RPMI8226 (cell line): ENCODE measurements at regions not wholly inside any gene's neighbourhood (a gene's known extent, or its start where the extent isn't known, plus 50 kb on each side); places are given as distances from the start of the nearest gene placed in this dataset.
"Not testable (repeated sequence)": the region's sequence is repeated elsewhere in the genome, so short reads cannot be mapped to it uniquely, and the experiment has no call there.

ENCODE experiments used
- DNase-seq: peaks from one replicate; pipeline ENCODE4 v3.0.0-alpha.2; 2015

- no peak for DNase-seq
Measured at GRCh38 chr3:150300388-150300787, 107.7 kb upstream of the TSC22D2 start.

DNA sequence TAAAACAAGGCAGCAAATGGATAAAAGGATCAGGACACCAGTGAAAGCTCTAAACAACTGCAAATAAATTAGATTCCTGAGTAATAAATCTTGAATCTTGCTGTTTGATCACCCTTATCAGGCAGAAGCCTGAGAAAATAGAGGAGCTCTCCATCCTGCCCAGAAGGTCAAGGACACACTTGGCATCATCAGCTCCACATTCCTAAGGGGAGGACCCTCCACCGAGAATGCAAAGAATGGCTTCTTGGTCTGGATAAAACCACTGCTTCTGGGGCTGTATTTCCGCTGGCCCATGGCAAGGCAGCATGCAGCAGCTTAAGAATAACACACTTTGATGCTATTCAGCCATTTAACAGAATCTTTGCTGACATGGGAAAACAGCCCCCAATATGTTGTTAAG lies 108.9 kb upstream of the TSC22D2 start:
- DNase-seq, result no peak

DNA sequence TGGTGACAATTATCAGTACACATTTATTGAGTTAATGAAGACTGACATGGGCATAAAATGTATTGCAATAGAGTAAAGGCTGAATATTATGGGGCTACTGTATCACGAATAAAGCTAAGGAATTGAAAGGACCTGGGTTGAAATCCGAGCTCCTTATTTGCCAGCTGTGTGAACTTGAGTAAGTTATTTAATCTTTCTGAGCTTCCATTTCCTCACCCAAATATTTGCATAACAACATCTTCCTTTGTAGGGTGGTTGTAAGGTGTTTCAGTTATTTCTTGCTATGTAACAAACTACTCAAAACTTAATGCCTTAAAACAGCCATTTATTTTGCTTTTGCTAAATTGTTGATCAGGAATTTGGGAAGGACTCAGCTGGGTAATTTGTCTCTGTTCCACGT lies 111.1 kb upstream of the TSC22D2 start:
- no peak for DNase-seq

- no peak for DNase-seq
Measured at GRCh38 chr3:150296123-150296735, 111.9 kb upstream of the TSC22D2 start.

GRCh38 chr3:150293401-150294001 lies 114.6 kb upstream of the TSC22D2 start:
- no peak for DNase-seq

- no peak for DNase-seq
Measured at GRCh38 chr3:150292891-150293290, 115.2 kb upstream of the TSC22D2 start.

- no peak for DNase-seq
Measured at GRCh38 chr3:150291515-150291914, 116.6 kb upstream of the TSC22D2 start.

DNA sequence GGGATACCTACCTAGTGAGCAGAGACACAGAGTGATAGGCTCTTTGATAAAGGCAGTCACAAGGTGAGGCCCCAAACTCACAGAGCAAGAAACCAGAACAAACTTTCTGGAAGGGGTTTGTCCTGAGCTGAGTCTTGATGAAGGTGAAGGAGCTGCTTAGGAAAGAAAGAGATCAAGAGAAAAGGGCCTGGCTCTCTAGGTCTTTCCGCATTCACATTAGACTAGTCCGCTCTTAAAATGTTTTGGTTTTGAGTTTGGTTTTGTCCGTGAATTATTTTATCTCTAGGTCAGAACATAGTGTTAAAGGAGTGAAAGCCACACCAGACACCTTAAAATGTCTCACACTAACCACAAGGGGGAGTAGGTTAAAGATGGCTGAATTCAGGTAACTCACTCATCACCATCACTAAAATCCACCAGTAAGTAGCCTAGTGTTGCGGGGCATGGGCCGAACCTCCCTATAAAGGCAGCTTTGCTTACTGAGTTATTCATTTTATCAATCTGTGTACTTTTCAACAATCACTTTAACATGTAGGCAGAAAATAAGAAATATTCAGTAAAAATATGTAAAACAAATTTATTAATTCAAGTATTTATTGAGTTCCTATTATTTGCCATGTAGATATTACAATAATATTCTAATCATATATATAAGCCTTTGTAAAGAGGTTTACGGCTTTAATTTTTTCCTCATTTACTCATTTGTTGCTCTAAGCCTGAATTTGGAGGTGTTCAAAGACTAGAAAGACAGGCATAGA lies 121.5 kb upstream of the TSC22D2 start:
- peak; percentile 65 for DNase-seq

GRCh38 chr3:150285601-150286000 lies 122.5 kb upstream of the TSC22D2 start:
- no peak for DNase-seq

DNA sequence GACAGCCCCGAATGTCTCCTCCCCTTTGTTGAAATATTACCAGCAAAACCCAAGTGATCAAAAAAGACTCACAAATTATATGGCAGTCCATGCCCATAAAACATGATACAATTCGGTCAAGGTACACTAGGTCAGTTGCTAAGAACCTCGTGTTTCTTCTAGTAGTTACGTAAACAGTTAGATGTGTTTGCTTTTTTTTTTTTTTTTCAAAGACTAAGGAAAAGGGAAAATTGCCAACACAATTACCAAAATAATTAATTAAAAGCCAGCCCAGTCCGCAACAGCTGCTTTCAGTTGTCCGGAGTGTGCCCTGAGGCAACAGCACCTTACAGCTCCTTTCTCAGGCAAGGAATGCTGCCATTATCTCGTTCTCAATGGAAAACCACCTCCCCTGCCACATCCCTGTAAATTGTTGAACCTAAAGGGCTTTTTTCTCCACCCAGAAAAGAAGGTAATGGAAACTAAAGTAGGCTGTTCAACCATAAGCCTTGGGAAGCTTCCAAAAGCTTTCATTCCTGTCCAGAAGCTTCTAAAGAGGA lies 129.2 kb upstream of the TSC22D2 start:
- DNase-seq, result no peak

- no peak for DNase-seq
Measured at GRCh38 chr3:150278195-150278594, 129.9 kb upstream of the TSC22D2 start.

DNA sequence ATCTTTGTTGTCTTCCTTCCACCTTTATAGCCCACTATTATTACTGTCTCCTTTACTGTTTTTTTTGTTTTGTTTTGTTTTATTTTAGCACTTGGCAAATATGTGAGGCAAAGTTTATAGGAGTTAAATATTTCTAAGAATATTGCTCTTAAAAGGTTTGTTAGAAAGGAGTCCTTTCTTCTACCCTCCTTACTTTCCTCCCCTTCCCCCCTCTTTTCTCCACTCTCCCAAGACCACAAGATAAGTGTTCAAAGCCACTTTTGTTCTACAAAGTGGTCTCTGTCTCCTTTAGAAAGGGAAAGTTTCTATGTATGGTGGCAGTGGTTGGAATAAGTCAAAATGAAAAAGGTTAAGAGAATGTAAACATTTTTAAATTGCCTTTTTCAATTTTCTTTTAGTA lies 130.7 kb upstream of the TSC22D2 start:
- no peak for DNase-seq

DNA sequence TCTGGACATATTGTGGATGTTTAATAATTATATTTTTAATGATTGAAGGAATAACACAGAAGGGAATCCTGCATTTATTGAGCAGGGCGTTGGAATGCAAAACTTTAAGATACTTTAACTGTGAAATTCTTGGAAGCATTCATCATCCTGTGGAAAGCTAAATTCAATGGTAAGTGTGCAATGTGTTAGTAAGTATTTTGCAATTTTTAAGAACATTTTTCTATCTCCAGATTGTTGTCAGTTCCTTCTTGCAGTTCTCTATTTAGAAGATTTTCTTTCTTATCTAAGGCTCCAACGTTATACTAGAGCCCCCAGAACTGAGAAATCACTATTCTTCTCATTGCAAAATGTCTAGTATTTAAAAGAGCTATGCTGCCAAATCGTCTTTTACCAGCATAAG lies 132.2 kb upstream of the TSC22D2 start:
- no peak for DNase-seq

- no peak for DNase-seq
Measured at GRCh38 chr3:150274372-150274771, 133.7 kb upstream of the TSC22D2 start.

GRCh38 chr3:150273396-150273795 lies 134.7 kb upstream of the TSC22D2 start:
- DNase-seq, result no peak

DNA sequence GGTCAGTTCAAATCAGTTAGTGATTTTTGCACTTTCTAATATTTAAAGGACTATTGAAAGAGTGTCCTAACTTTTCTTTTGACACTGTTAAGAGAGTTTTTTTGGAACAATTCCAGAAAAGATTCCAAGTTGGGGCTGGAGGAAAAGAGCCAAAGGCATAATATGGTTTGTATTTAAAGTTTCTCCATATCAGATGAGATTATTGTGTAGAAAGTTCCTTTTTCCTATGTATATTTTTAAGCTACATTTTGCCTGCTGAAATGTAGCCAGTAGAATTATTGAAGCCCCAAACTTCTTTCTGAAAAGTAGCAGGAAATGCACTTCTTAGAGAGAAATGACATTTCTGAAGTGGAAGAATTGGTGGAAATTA lies 136.5 kb upstream of the TSC22D2 start:
- DNase-seq, result no peak

DNA sequence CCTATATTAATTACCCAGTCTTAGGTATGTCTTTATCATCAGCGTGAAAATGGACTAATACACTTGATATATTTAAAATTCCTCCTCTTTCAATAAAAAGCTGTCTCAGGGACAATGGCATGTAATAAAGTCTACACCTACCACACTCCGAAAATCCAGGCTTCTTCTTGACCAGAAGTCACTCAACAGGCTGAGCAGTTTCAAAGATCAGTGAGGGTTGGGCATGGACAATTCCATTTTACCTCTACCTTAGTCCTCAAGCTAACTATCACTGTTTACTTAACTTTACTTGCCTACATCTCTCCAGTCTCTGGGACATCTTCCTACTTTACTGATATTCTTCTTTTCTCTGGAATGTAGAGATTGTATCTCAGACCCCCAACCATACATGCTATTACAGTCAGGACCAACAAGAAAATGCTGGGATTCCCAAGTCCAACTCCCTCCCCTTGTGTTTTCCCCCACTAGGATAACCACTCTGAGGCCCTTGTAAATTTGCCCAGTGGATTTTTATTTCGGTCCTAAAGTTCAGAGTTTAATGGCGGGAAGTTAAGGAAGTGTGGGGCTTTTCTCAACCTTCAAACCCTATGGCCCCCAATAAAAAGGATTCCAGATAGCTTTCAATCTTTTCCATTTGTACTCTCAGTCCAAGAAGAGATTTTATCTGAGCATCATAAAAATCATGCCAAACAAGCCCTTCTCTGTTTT lies 137.1 kb upstream of the TSC22D2 start:
- no peak for DNase-seq

- DNase-seq, result not testable (repeated sequence)
Measured at GRCh38 chr3:150270444-150270843, 137.7 kb upstream of the TSC22D2 start.

GRCh38 chr3:150269526-150269925 lies 138.6 kb upstream of the TSC22D2 start:
- DNase-seq, result no peak

DNA sequence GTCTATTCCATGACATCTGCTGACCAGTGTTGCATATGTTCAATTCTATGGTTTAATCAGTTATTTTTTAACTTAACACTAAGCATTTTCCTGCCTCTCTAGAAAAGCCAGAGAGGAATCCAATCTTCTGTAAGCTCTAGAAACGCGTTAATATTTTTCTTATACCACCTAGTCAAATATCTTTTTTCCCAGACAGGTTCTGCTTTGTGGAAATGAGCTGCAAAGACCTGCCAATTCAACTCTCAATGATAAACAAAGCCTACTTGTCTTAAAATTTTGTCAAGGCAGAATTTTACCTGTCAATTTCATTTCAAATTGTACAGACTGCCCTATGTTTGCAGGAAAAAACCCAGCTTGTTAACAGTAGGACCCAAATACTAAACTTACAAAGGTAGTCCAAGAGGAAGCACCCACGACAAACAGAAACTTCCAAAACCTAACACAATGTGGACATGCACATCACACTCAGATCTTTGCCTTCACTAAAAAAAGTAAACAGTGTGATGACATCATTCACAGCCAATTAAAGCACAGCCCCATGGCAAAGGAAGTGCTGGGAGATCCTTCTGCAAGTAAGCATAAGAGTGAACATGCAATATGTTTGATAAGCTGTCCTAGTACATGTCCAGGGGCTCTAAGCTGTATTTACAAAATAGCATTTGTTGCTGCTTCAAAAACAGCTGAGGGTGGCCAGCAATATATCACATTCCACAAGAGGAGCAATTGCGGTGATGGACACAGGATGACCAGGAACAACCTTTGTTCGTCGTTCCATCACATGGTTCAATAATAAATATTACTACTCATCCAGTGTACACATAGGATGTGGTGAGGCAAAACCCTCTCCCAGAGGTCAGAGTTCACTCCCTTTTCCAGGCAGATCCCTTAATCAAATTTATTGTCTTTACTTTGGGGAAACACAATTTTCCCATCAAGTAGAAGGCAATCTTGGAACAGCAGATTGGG lies 139.4 kb upstream of the TSC22D2 start:
- DNase-seq, result no peak

- no peak for DNase-seq
Measured at GRCh38 chr3:150267288-150267687, 140.8 kb upstream of the TSC22D2 start.

- DNase-seq, result no peak
Measured at GRCh38 chr3:150265305-150265704, 142.8 kb upstream of the TSC22D2 start.
